GDM1 (cell line): ENCODE measurements at regions not wholly inside any gene's neighbourhood (a gene's known extent, or its start where the extent isn't known, plus 50 kb on each side); places are given as distances from the start of the nearest gene placed in this dataset.

Source experiments
- DNase-seq: peaks from one replicate; lab custom pipeline; 2025; lab: John Stamatoyannopoulos, UW

GRCh38 chr12:91852634-91853033, 293.0 kb downstream of the BTG1 start:
- no peak for DNase-seq

DNA sequence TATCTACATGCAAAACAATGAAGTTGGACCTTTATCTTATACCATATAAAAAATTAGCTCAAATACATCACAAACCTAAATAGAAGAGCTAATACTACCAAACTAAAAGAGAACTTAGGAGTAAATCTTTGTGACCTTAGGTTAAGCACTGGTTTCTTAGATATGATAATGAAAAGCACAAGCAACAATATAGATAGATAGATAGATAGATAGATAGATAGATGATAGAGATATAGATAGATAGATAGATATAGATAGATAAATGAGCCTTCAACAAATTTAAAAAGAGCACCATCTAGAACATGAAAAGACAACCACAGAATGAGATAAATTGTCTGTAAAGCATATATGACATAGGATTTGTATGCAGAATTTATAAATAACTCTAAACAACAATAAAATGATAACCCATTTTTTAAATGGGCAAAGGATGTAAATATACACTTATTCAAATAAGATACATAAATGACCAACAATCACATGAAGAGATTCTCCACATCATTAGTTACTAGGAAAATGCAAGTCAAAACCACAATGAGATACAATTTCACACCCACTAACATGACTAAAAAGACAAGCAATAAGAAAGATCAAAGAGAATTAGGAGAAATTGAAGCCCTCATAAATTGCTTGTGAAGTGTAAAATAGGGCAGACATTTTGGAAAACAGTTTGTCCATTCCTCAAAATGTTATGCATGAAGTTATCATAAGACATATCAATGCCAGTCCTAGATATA, 293.7 kb downstream of the BTG1 start:
- no peak for DNase-seq

GRCh38 chr12:91846466-91847055, 299.1 kb downstream of the BTG1 start:
- no peak for DNase-seq

- DNase-seq: no peak
These were observed 300.3 kb downstream of the BTG1 start for GRCh38 chr12:91845365-91845764.

- DNase-seq: no peak
These were observed 303.8 kb downstream of the BTG1 start for GRCh38 chr12:91841822-91842221.

- DNase-seq: no peak
These were observed 308.9 kb downstream of the BTG1 start for GRCh38 chr12:91836696-91837095.

GRCh38 chr12:91836264-91836663, 309.4 kb downstream of the BTG1 start:
- no peak for DNase-seq

GRCh38 chr12:91835693-91836092, 310.0 kb downstream of the BTG1 start:
- DNase-seq: no peak

GRCh38 chr12:91833780-91834359, 311.8 kb downstream of the BTG1 start:
- no peak for DNase-seq

- DNase-seq: no peak
These were observed 319.6 kb downstream of the BTG1 start for GRCh38 chr12:91825999-91826398.

- DNase-seq: no peak
These were observed 320.7 kb downstream of the BTG1 start for GRCh38 chr12:91824991-91825390.

DNA sequence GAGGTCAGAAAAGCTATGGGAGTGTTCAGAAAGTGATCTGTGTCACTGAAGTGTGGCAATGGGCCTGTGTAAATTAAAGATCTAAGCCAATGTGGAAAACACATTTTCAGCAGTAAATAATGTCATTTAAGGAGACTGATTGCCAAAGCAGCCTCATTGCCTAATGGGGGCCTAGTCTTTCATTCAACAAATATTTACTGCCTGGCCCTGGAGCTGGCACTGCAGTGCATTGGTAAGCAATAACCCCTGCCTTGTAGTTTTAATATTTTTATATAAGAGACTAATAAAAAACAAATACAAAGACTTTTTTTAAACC, 326.6 kb downstream of the BTG1 start:
- DNase-seq: no peak

DNA sequence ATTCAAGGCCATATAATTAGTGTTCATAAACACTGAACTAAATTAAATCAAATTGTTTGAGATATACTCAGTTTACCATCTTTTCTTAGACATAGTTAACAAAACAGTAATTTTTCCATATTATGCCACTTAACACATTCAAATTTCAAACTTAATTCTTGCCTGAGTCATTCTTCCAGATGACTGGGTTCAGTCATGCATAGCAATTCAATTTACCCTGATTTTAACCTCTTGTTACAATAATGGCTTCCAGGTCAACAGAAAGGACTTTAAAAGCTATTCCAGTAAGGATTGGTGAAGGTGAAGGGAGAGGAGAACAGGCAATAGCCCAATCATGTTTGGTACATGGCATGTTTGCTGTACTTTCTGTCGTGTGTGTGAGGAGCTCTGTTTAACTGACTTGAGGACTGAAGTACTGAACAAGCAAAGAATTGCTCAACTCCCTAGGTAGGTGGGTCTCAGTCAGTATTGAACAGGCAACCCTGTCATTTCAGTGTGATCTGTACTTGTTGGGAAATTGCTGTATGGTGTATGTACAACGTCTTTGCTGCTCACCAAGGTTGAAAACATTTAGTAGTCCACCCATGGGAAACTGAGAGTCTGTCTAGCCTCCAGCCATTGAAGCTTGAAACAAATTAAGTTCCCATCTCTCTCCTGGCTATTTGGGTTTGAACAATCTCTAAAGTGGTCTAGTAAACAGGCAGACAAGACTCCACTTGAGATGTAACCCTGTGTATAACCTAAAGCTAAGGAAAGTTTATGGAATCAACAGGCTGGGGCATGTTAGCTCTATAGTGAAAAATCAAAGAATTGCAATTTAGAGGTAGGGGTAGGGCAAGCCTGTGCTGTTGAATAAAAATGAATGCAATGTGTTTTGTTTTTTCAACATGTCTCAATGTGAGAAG, 327.2 kb downstream of the BTG1 start:
- no peak for DNase-seq

- DNase-seq: no peak
These were observed 328.1 kb downstream of the BTG1 start for GRCh38 chr12:91817517-91817916.

GRCh38 chr12:91813701-91814100, 331.9 kb downstream of the BTG1 start:
- DNase-seq: no peak

DNA sequence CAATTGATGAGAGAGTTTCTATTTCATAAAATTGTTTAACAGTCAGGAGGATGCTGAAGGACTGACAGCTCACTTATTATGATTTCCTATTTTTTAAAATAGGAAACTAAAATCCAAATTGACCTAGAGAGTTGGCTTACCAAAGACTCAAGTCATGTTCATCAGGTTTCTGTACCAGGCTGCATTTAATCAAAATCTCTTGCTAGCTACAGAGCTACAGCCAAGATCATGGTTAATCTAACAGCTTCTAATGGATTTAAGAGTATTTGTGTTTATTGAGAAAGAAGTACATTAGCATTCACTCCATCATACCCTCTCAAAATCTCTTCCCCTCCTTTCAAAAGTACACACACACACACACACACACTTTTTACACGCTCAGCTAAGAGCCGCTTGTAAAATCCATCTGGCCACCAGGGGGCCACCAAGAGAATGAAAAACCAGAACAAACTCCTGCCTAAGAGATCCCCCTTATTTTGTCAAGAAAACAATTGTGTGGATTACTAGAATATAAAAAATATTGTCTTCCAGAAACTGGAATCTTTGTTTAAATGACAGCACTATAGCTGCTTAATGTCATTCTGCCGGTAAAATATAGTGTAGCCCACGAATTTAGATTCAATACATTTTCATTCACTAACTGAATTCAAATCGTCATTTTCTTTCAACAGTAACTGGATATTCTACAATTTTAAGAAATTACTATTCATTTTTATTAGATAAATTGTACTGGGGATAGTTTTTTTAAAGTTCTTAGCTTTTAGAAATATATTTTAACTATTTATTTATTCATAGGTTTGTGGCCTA, 334.0 kb downstream of the BTG1 start:
- DNase-seq: peak; percentile 17

DNA sequence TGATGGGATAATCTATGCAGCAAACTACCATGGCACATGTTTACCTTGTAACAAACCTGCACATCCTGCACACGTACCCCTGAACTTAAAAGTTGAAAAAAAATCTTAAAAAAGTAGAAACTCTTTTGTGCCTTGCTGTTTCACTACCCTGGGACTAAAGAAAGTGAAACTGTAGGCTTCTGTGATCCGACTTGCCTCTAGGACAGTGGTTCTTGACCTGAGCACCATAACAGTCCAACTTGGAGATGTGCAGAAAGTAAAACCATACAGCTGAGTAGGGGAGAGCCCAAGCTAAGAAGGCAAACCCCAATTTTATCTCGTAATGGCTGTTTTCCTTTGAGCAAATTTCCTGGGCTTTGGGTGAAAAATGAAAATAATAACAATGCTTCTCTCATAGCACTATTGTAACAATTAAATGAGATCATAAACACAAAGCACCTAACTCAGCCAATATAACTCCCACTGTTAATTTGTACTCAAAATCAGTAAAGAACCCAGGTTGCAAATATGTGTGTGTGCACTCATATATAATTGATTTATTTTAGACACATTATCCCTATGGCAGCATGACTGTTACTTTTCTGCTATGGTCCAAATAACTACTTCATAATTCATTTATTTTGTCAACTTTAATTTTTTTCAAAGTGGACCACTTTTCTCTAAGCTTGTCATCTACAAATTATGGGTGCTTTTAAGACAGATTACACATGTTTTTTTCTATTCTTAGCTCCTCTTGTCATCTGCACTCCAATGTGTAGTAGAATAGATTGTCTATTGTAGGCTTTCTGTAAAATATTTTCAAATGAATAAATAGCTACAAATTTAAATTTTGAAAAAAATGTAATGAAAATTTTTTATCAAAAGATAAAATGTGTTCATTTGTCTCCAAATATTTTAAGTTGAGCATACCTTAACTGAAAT, 334.9 kb downstream of the BTG1 start:
- no peak for DNase-seq

DNA sequence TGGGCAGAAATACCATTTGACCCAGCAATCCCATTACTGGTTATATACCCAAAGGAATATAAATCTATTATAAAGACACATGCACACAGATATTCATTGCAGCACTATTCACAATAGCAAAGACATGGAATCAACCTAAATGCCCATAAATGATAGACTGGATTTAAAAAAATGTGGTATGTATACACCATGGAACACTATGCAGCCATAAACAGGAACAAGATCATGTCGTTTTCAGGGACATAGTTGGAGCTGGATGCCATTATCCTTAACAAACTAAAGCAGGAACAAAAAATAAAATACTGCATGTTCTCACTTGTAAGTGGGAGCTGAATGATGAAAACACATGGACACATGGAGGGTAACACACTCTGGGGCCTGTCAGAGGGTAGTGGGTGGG, 335.6 kb downstream of the BTG1 start:
- DNase-seq: no peak

GRCh38 chr12:91805031-91805430, 340.6 kb downstream of the BTG1 start:
- DNase-seq: no peak

GRCh38 chr12:91804533-91804932, 341.1 kb downstream of the BTG1 start:
- no peak for DNase-seq

DNA sequence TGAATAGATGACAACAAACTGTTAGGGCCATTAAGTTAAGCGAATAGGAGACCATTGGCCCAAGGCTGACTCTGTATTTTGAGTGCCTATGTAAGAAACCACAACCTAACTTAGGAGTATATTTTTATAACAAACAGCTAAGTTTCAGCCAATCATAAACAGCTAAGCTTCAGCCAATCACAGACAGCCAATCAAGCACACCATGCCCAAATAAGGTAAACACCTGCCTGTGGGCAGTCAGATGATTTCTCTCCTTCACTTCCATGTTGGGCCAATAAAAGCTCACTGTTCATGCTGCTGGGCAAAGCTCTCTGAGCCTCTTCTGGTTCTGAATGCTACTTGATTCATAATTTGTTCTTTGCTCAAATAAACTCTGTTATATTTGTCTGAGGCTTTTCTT, 344.6 kb downstream of the BTG1 start:
- no peak for DNase-seq
